ENCODE measurements at regions not wholly inside any gene's neighbourhood (a gene's known extent, or its start where the extent isn't known, plus 50 kb on each side); places are given as distances from the start of the nearest gene placed in this dataset.

GRCh38 chr7:41346878-41347277, 356.0 kb downstream of the INHBA start:
- no peak for TF ChIP-seq CTCF (IDR thresholded peaks at IDR 0.05; ENCODE audit: poor library complexity)
- no peak for TF ChIP-seq EZH2 (IDR thresholded peaks at IDR 0.05; ENCODE audit: borderline replicate concordance)
